HUES6 (cell line): ENCODE measurements at regions not wholly inside any gene's neighbourhood (a gene's known extent, or its start where the extent isn't known, plus 50 kb on each side); places are given as distances from the start of the nearest gene placed in this dataset.

ENCODE experiments used
- H3K27ac ChIP-seq: 2 replicates; pipeline ENCODE4 v1.7.0; 2013; ENCODE audit warnings: low read depth, mild to moderate bottlenecking, low read length, inconsistent platforms
- H3K27me3 ChIP-seq: 2 replicates; pipeline ENCODE4 v1.6.1; 2013; ENCODE audit warnings: low read length; ENCODE audit not compliant: control insufficient read depth, insufficient read depth
- H3K36me3 ChIP-seq: 2 replicates; pipeline ENCODE4 v1.6.1; 2013; ENCODE audit warnings: low read length; ENCODE audit not compliant: control insufficient read depth, insufficient read depth
- H3K4me1 ChIP-seq: 2 replicates; pipeline ENCODE4 v1.6.1; 2013; ENCODE audit warnings: low read length; ENCODE audit not compliant: control insufficient read depth, insufficient read depth
- H3K4me3 ChIP-seq: 2 replicates; pipeline ENCODE4 v1.5.1; 2013; ENCODE audit warnings: low read depth, low read length
- H3K9ac ChIP-seq: one replicate; pipeline ENCODE4 v1.6.1; 2013; ENCODE audit warnings: mild to moderate bottlenecking, low read length
- H3K9me3 ChIP-seq: 2 replicates; pipeline ENCODE4 v1.6.1; 2013; ENCODE audit warnings: low read depth, low read length; ENCODE audit not compliant: control insufficient read depth, insufficient read depth

DNA sequence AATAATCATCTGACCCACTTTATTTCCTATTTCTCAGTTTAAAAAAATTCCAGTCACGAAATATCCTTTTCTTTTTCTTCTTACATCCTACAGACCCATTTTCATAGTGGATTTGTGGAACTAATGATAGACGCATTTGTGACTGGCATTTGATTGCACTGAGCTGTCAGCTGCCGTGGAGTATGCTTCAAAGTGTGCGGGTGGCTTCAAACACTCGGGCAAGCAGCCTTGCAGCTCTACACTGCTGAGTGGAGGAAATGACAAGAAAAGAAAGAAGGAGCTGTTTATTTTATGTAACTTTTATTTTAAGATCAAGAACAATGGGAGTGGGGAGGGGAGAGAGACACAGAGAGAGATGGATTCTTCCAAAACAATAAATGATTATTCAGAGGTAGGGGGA lies 112.8 kb upstream of the NAP1L1 start:
- Histone ChIP-seq H3K4me1 (no peaks in the 10 kb centered on the region), H3K36me3 (no peaks in the 10 kb centered on the region), H3K4me3 (no peak overlapping the region)

DNA sequence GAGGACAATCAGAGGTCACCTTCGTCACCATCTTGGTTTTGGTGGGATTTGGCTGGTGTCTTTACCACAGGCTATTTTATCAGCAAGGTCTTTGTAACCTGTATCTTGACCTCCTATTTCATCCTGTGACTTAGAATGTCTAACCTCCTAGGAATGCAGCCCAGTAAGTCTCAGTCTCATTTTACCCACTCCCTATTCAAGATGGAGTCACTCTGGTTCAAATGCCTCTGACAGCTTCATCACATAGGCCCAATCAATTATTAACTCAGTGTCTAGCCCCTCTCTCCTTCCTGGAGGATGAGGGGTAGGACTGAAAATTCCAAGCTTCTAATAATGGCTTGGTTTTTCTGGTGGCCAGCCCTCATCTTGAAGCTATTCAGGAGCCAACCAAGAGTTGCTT lies 111.4 kb upstream of the NAP1L1 start:
- Histone ChIP-seq H3K27ac (no peak overlapping the region), H3K27me3 (no peaks in the 10 kb centered on the region), H3K9ac (no peak overlapping the region), H3K9me3 (peaks cover 17% of the 10 kb centered on the region), H3K4me1 (no peaks in the 10 kb centered on the region), H3K36me3 (no peaks in the 10 kb centered on the region), H3K4me3 (no peak overlapping the region)

More for the DNA sequence above, 112.8 kb upstream of the NAP1L1 start:
- no peak overlapping the region for H3K27ac ChIP-seq
- H3K9ac ChIP-seq, result no peak overlapping the region
- H3K27me3 ChIP-seq, result no peaks in the 10 kb centered on the region
- peaks cover 17% of the 10 kb centered on the region for H3K9me3 ChIP-seq

DNA sequence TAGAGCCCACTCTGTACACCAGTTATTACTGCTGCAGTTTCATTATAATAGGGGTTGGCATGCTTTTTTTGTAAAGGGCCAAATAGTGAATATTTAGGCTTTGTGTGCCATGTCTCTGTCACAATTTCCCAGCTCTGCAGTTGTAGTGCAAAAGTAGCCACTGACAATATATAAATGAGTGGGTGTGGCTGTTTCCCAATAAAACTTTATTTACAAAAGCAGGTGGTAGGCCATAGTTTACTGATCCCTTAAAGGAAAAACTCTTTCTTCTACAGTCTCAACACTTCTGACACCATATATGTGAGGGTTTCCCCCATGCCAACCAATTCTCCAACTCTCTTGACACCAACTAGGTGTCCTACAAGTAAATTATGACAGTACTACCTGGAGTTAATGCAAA lies 110.2 kb upstream of the NAP1L1 start:
- Histone ChIP-seq H3K9ac (no peak overlapping the region), H3K9me3 (peaks cover 13% of the 10 kb centered on the region), H3K4me3 (no peak overlapping the region), H3K36me3 (no peaks in the 10 kb centered on the region), H3K27me3 (no peaks in the 10 kb centered on the region), H3K27ac (no peak overlapping the region), H3K4me1 (no peaks in the 10 kb centered on the region)

DNA sequence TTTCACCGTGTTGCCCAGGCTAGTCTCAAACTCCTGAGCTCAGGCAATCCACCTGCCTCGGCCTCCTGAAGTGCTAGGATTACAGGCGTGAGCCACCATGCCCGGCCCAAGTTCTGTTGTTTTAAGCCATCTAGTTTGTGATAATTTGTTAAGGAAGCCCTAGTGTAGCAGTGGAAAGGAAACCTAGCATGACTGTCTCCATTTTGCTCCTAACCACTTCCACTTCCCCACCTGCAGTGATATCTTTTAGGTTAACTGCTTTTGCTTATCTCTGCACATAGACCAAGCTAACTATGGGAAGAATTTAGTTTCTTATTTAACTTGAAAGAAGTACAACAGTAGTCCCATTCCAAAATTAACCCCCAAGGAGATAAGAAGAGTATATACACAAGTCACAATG lies 109.5 kb upstream of the NAP1L1 start:
- Histone ChIP-seq H3K27me3 (no peaks in the 10 kb centered on the region), H3K4me3 (no peak overlapping the region), H3K9me3 (peaks cover 6% of the 10 kb centered on the region), H3K9ac (no peak overlapping the region), H3K4me1 (no peaks in the 10 kb centered on the region), H3K27ac (no peak overlapping the region), H3K36me3 (no peaks in the 10 kb centered on the region)

DNA sequence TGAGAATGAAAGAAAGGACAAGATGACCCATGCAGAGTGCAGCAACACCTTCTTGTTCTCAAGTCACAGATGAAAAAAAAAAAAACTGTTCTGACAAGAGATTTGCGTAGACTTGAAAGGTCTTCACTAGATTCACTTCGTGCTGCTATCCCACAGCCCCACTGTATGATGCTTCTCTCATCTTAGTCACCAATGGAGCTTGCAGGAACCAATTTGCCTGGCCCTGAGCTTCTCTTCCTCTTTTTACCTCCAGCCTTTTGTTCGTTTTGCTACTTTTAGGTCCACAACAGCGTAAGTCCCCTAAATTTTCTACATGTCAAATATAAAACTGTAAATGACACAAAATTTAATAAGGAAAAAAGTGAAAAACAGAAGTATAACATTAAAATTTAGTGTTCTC lies 107.9 kb upstream of the NAP1L1 start:
- H3K27ac ChIP-seq, result no peak overlapping the region
- no peak overlapping the region for H3K9ac ChIP-seq
- no peak overlapping the region for H3K4me3 ChIP-seq
- no peaks in the 10 kb centered on the region for H3K36me3 ChIP-seq
- no peaks in the 10 kb centered on the region for H3K4me1 ChIP-seq
- no peaks in the 10 kb centered on the region for H3K27me3 ChIP-seq
- H3K9me3 ChIP-seq, result no peaks in the 10 kb centered on the region

DNA sequence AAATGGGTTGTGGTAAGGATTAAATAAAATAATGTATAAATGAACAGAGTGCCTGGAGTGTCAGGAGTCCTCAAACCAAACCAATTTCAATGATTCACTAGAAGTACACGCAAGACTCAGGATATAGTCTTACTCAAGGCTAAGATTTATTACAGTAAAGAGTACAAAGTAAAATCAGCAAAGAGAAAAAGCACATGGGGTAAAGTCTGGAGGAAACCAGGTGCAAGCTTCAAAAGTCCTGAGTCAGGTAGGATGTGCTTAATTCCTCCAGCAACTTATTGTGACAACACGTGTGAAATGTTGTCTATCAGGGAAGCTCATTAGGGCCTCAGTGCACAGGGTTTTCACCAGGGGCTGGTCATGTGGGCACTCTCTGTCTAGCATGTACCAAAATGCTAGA lies 105.8 kb upstream of the NAP1L1 start:
- no peak overlapping the region for H3K27ac ChIP-seq
- H3K4me3 ChIP-seq, result no peak overlapping the region
- H3K27me3 ChIP-seq, result no peaks in the 10 kb centered on the region
- H3K36me3 ChIP-seq, result no peaks in the 10 kb centered on the region
- H3K9ac ChIP-seq, result no peak overlapping the region
- H3K9me3 ChIP-seq, result no peaks in the 10 kb centered on the region
- no peaks in the 10 kb centered on the region for H3K4me1 ChIP-seq

DNA sequence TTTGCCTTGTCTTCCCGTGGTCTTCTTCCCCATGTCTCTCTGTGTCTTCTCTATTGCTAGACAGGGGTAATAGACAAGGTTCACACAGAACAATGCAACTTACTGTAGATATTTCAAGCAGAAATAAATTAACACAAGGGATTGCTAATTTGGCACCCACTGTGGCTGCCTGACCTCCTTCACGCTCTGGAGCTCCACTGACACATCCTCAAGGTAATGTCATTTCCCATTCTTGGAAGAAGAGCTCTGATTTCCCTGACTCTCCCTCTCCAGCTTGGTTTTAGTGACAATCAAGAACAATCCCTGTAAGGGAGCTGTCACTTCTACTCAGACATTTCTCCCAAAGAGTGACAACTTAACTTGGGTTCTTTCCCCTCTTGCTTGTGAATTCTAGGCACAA lies 105.4 kb upstream of the NAP1L1 start:
- Histone ChIP-seq H3K27me3 (no peaks in the 10 kb centered on the region), H3K9me3 (no peaks in the 10 kb centered on the region), H3K36me3 (no peaks in the 10 kb centered on the region), H3K4me1 (no peaks in the 10 kb centered on the region), H3K27ac (no peak overlapping the region), H3K4me3 (no peak overlapping the region), H3K9ac (no peak overlapping the region)

DNA sequence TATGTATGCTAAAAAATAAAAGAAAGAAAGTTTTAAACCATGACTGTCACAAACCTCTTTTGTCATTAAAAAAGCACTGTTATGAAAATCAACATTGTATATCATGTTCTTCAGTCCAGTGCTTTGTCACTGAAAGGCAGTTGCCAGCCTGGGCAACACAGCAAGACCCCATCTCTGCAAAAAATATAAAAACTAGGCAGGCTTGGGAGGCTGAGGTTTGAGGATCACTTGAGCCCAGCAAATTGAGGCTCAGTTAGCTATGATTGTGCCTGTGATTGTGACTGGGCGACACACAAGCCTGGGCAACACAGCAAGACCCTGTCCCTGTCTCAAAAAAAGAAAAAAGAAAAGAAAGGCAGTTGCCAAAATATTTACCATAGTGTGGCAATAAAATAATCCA lies 102.7 kb upstream of the NAP1L1 start:
- H3K27ac ChIP-seq, result no peak overlapping the region
- H3K36me3 ChIP-seq, result no peaks in the 10 kb centered on the region
- no peaks in the 10 kb centered on the region for H3K27me3 ChIP-seq
- H3K4me1 ChIP-seq, result no peaks in the 10 kb centered on the region
- H3K9ac ChIP-seq, result no peak overlapping the region
- no peak overlapping the region for H3K4me3 ChIP-seq
- no peaks in the 10 kb centered on the region for H3K9me3 ChIP-seq

DNA sequence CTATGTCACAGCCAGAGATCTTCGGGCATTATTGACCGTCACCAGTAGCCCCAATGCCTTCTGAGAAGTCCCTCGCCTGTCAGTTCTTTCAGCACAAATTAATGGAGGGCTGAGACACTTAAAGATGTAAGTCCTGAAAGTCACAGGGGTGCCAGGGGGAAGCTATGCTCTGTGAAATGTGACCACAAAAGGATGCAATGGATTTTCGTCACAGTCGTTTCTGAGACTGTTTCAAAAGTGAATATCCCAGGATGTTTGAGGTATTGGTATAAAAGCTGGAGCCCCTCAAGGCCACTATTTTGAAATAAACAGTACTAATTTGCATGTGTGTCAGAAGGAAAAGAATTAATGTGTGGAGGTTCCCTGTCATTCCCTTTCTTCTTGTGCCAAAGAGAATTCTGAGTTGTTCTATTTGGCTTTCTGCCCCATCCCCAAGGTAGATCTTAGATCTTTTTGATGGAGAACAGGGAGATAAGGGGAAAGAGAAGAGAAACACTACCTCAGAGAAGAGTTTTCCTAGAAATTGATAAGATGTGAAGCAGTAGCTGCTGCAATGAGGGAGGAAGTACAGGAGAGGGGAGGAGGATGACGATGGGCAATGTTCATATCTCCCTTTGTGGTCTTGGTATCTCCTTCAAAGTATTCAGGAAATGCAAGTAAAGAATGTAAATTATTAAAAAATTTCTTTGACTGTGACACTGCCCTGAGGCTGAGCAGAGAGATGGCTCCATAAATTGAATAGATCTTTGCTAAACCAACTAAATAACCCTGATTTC lies 101.8 kb upstream of the NAP1L1 start:
- Histone ChIP-seq H3K4me1 (no peaks in the 10 kb centered on the region), H3K9ac (no peak overlapping the region), H3K27ac (no peak overlapping the region), H3K9me3 (no peaks in the 10 kb centered on the region), H3K4me3 (no peak overlapping the region), H3K27me3 (no peaks in the 10 kb centered on the region), H3K36me3 (no peaks in the 10 kb centered on the region)

DNA sequence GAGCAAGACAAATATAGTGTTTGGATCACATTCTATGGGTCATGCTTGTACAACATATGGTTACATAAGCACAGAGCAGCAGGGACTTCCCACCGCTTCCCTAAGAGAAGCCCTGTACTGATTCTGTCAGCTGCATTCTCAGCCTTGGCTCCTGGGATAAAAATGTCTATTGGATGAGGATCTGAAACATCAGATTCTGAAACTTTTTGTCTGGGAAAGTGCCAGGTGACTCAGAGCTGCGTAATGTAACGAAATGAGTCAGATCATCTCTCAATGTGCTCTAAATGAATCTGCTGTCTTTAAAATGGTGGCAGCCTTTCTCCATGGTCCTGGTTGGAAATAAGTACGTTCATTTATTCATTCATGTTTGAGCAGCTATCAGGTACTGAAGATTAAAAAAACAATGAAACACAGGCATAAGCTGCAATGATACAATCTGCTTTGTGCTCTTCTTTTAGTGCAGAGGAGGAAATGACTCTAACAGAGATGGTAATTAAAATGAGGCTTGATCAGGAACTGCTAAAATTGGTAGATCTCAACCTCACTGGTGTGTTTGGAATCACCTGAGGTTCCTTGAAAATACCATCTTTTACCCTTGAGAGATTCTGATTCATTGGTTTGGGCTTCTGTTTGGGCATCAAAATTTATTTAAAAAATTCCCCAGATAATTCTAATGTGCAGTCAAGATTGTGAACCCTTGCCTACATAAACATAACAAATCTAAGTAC lies 99.1 kb upstream of the NAP1L1 start:
- Histone ChIP-seq H3K27me3 (no peaks in the 10 kb centered on the region), H3K36me3 (no peaks in the 10 kb centered on the region), H3K4me1 (no peaks in the 10 kb centered on the region), H3K9me3 (no peaks in the 10 kb centered on the region), H3K27ac (no peak overlapping the region), H3K9ac (no peak overlapping the region), H3K4me3 (no peak overlapping the region)

DNA sequence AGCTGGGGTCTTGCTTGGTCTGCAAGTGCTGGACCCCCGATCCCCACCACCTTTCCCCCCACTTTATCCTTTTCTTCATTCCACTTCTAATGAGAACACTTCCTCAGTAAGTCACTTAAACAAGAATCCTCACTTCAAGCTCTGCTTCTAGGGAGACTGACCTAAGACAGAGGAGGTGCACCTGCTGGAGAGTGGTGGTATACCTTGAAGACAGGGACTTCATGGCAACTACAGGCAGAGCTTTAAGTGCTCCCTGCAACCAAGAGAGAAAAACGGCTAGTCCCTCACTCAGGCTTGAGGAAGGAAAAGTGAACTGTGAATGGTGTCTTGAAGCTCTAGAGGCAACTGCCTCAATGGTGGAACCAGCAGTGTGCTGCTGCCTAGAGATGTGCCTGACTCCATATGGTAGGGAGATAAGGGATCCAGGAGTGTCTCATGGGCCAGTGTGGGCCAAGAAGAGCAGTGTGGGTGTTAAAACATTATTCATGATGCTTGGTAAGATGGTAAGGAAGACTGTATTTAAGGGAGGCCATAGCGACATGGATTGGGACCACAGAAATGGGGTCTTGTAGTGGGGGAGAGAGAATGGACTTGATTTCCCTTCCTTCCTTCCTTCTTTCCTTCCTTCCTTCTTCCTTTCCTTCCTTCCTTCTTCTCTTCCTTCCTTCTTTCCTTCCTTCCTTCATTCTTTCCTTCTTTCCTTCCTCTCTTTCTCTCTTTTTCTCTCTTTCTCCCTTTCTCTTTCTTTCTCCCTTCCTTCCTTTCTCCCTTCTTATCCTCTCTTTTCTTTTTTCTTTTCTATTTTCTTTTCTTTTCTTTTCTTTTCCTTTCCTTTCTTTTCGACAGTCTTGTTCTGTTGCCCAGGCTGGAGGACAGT lies 96.2 kb upstream of the NAP1L1 start:
- Histone ChIP-seq H3K27me3 (no peaks in the 10 kb centered on the region), H3K4me3 (no peak overlapping the region), H3K9me3 (no peaks in the 10 kb centered on the region), H3K36me3 (no peaks in the 10 kb centered on the region), H3K9ac (no peak overlapping the region), H3K4me1 (no peaks in the 10 kb centered on the region), H3K27ac (no peak overlapping the region)
